Thyroid gland (tissue), 4 donors: ENCODE measurements at regions not wholly inside any gene's neighbourhood (a gene's known extent, or its start where the extent isn't known, plus 50 kb on each side); places are given as distances from the start of the nearest gene placed in this dataset.
"Not testable (repeated sequence)": the region's sequence is repeated elsewhere in the genome, so short reads cannot be mapped to it uniquely, and the experiment has no call there.

ENCODE experiments used
- CTCF ChIP-seq, 6 experiments: fragments of 200-600 bp in 3 of 6; fragments of 450-650 bp in 3 of 6; sonication (generic) in 3 of 6; IDR thresholded peaks; one replicate each; pipeline ENCODE4 v1.5.1; 2016 to 2019; ENCODE audit warnings: antibody characterized with exemption in 6 of 6, mild to moderate bottlenecking in 2 of 6, inconsistent platforms in 1 of 6, moderate library complexity in 1 of 6
- POLR2A ChIP-seq, 2 donors: fragments of 450-650 bp; IDR thresholded peaks; one replicate each; pipeline ENCODE4 v1.6.1; 2017; ENCODE audit warnings: antibody characterized with exemption in 2 of 2, mild to moderate bottlenecking in 2 of 2, moderate library complexity in 1 of 2

DNA sequence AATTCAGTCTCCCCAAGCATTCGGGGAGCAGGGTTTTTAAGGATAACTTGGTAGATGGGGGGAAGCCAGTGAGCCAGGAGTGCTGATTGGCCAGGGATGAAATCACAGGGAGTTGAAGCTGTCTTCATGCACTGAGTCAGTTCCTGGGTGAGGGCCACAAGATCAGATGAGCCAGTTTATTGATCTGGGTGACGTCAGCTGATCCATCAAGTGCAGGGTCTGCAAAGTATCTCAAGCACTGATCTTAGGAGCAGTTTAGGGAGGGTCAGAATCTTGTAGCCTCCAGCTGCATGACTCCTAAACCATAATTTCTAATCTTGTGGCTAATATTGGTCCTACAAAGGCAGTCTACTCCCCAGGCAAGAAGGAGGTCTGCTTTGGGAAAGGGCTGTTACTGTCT, 74.4 kb downstream of the CBLN4 start:
- TF ChIP-seq CTCF, POLR2A (IDR thresholded peaks at IDR 0.05): not testable (repeated sequence)
